Esophagus squamous epithelium (tissue), 4 donors: ENCODE measurements at regions not wholly inside any gene's neighbourhood (a gene's known extent, or its start where the extent isn't known, plus 50 kb on each side); places are given as distances from the start of the nearest gene placed in this dataset.
"Not testable (repeated sequence)": the region's sequence is repeated elsewhere in the genome, so short reads cannot be mapped to it uniquely, and the experiment has no call there.

Experiments used
- CTCF ChIP-seq, 6 experiments: fragments of 450-650 bp in 4 of 6; fragments of 200-600 bp in 2 of 6; sonication (generic) in 2 of 6; IDR thresholded peaks; one replicate each; pipeline ENCODE4 v1.5.1; 2016 to 2019; ENCODE audit warnings: antibody characterized with exemption in 6 of 6, mild to moderate bottlenecking in 4 of 6, moderate library complexity in 4 of 6
- POLR2A ChIP-seq, 4 donors: fragments of 450-650 bp; IDR thresholded peaks; one replicate each; pipeline ENCODE4 v1.6.1; 2017; ENCODE audit warnings: antibody characterized with exemption in 4 of 4, mild to moderate bottlenecking in 4 of 4, moderate library complexity in 3 of 4

GRCh38 chr7:75205367-75206085 lies 113.1 kb downstream of the GTF2IRD2B start:
- TF ChIP-seq CTCF, POLR2A (IDR thresholded peaks at IDR 0.05): not testable (repeated sequence)
